MM.1S (cell line): ENCODE measurements at regions not wholly inside any gene's neighbourhood (a gene's known extent, or its start where the extent isn't known, plus 50 kb on each side); places are given as distances from the start of the nearest gene placed in this dataset.

ENCODE experiments used
- CTCF ChIP-seq: fragments of 300-600 bp; sonication (generic); IDR thresholded peaks from 2 replicates; pipeline ENCODE4 v1.5.1; 2016; ENCODE audit warnings: antibody characterized with exemption, low read length, mixed read lengths
- EZH2 ChIP-seq: fragments of 300-600 bp; sonication (generic); optimal IDR thresholded peaks from 2 replicates; pipeline ENCODE3; 2017; ENCODE audit warnings: low read depth, mild to moderate bottlenecking, antibody characterized with exemption, low read length, mixed read lengths
- EZH2phosphoT487 ChIP-seq: fragments of 300-600 bp; sonication (generic); IDR thresholded peaks from 2 replicates; pipeline ENCODE4 v1.6.1; 2018; ENCODE audit warnings: antibody characterized with exemption, low read length

- no peak for TF ChIP-seq CTCF
- no peak for TF ChIP-seq EZH2phosphoT487
- TF ChIP-seq EZH2: no peak
Measured at GRCh38 chr2:222102575-222103349, 196.0 kb downstream of the PAX3 start.
